GM19025 (cell line): ENCODE measurements at regions not wholly inside any gene's neighbourhood (a gene's known extent, or its start where the extent isn't known, plus 50 kb on each side); places are given as distances from the start of the nearest gene placed in this dataset.
"Not testable (repeated sequence)": the region's sequence is repeated elsewhere in the genome, so short reads cannot be mapped to it uniquely, and the experiment has no call there.

Experiments used
- ATAC-seq: cut with Tn5 transposase; IDR thresholded peaks from one replicate; pipeline ENCODE4 v1.9.1; 2021; ENCODE audit warnings: mild to moderate bottlenecking, low read depth, moderate library complexity; ENCODE audit not compliant: unreplicated experiment

DNA sequence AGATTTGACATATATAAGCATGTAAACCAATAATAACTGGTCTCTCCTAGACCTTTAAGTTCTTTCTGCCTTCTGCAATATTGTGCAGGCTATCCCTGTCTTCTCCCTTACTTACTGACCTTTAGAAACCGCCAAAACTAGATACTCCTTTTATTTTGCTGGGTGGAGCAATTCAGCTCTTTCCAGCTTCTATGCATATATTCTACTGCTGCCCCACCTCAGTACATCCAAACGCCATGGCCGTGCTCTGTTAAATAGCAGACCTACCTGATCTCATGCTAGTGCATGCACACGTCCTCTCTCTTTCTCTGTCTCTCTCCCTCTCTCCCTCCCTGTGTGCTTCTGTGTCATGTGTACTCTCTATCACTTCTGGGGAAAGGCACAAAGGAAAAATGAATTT lies 76.7 kb upstream of the CAPRIN1 start:
- no peak for ATAC-seq

DNA sequence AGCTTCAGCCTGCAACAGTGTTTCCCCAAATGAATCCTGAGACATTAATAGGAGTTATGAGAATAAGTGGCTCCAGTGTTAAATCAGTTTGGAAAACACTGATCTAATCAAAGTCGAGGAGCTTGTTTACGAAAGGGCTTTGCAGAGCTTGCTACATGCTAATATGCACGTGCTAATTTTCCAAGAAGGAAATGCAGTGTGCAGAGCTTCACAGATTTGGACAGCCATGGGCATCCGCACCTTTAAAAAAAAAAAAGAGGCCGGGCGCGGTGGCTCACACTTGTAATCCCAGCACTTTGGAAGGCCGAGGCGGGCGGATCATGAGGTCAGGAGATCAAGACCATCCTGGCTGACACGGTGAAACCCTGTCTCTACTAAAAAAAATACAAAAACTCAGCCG lies 79.7 kb upstream of the LMO2 start:
- ATAC-seq, result not testable (repeated sequence)

DNA sequence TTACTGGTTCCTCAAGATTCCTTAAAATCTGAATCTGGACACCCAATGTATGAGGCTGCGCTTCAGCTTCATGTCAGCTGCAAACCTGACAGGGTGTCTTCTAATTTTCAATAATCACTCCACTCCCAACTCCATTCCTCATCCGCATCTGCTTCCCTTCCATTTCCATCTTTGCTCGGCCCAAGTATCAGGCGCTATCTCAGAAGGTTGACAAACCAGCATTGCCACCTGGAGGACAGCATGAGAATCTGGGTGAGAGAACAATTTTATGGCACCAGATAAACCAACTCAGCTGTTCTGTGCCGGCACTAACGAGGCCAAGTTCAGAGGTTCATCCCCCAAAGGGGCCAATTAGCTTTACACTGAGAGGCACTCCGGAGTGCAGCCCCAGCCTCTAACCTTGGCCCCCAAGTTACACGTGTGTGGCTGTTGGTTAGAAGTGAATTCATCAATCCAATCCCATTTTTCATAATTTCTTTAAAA lies 79.1 kb upstream of the LMO2 start:
- ATAC-seq, result no peak

DNA sequence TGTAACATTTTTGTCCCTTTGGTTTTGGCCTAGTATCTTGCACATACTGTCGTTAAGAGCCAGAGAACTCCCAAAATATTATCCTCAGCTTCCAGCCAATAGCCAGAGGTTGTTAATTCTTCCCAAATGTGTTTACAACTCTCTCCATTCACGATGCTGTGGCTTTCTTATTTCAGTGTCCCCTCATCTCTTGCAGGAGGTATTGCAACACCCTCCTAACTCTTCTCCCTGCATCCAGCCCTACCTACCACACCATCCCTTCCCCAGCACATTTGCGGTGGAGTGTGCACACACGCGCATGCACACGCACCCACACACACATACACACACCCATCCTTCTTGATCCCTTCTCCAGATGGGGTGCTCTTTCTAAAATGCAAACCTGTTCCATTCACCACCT lies 75.6 kb upstream of the LMO2 start:
- no peak for ATAC-seq

DNA sequence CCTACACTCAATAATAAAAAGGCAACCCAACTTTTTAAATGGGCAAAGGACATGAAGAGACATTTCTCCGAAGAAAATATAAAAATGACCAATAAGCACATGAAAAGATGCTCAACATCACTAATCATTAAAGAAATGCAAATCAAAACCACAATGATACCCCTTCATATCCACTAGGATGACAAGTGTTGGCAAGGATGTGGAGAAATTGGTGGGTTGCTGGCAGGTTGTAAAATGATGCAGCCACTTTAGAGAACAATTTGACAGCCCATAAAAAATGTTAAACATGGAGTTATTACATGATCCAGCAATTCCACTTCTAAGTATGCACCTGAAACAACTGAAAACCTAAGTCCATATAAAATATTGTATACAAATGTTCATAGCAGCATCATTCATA lies 73.2 kb upstream of the LMO2 start:
- no peak for ATAC-seq

DNA sequence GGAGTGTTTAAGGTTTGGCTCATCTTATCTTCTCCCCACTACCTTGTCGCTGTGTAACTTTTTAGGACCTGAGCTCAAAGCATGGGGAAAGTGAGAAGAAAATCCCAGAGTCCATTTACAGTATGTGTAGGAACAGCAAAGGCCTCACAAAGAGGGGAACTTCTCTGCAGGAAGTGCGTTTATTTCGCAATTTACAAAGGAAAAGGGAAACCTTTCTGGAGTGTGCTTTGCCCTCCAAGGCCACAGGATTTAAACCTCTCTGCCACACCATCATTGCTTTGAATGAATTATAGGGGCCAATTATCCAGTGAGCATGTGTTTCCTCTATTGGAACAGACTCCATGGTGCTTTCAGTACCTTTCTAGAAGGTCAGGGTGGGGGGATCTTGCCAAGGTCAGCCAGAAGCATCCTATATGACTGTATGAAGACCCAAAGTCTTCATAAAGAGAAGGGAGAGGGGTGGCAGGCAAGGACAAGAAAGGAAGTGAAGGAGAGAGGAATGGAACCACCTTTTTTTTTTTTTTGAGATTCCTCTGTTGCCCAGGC lies 68.1 kb upstream of the LMO2 start:
- no peak for ATAC-seq

DNA sequence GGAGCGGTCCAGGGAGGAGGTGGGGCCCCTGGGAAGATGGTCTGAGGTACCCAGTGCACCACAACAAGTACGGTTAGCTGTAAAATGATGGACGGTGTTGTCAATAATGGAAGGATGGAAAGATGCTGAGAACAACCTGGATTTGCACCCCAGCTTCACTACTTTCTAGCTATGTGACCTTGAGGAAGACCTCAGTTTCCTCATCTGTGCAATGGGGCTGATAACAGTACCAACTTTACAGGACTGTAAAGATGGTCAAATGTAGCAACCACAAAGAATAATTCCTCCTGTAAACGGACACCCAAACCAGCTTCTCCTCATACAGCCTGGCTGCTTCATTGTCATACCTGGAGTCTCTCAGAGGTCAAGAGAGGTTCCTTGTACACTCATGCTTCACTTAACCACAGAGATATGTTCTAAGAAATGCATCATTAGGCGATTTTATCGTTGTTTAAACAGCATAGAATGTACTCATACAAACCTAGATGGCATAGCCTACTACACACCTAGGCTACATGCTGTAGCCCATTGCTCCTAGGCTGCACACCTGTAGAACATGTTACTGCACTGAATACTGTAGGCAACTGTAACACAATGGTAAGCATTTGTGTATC lies 65.5 kb upstream of the LMO2 start:
- ATAC-seq, result no peak

DNA sequence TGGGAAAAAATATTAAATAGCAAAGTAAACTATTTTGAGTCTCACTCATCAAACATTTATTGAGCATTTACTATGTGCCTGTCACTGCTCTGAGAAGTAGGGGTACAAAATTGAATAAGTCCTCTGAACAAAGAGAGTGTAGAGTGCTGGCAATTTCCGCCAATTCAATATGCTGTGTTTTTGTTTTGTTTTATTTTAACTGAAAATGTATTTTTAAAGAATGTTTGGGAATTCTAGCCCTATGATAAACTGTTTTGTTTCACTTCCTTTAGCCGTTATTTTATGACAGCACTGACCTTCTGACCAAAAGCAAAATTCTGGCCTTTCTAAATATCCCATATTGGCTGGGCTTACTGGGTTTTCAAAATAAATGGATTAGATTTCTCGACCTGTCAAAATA lies 64.7 kb upstream of the LMO2 start:
- ATAC-seq, result no peak

DNA sequence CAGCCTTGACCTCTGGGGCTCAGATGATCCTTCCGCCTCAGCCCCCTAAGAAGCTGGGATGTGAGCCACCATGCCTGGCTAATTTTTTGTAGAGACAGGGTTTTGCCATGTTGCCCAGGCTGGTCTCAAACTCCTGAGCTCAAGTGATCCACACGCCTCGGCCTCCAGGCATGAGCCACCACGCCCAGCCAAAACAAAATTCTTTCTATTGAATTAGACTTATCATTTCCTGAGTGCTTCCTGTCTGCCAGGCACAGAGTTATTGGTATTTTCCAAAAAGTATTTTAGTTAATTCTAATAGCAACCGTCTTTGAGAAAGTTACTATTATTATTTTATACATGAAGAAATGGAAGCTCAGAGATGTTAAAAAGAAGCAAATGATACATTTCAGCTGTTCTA lies 61.4 kb upstream of the LMO2 start:
- ATAC-seq, result no peak

DNA sequence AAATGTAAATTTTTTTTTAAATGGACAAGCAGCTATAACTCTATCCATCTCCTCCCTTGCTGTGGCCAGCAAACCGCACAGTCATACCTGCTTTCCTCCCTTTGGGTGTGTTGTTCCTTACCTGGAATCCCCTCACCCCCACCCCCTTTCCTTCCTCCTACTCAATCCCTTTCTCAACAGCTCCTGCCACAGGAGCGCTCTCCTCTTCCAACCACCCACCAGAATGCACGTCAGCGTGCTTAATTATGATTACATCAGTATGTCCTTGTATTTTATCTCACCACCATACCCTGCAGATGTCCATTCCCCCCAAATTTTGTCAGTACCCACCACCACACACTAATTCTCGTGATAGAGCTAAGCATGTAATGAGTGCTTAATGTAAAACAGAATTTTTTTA lies 60.9 kb upstream of the LMO2 start:
- ATAC-seq, result no peak

DNA sequence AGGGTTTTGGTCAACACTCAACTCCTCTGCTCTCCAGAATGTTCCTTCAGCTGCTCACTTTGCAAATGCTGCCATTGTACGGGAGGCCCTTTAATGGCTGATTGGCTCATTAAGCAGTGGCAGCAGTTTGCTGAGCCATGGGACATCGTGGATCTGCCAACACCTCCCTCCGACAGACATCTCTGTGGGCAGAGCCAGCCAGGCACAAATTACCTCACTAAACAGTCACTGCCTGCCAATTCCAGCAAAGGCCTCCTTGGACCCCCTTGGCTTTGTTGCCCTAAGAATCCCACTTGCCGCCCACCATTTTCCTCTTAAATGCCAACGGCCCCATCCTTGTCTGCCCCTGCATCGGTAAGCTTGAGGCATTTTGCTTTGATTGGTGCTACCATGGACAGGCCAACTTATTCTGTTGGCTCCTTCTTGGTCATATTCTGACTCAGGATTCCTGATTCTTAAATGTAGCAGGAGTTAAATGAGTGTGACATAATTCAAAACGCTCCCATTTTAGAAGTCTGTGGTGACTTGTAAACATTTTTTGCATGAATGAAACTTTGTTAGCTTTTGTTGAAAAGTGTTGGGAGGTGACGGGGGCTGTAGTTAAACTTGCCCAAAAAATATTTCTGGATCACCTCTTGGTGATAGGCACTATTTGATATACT lies 57.5 kb upstream of the LMO2 start:
- no peak for ATAC-seq

DNA sequence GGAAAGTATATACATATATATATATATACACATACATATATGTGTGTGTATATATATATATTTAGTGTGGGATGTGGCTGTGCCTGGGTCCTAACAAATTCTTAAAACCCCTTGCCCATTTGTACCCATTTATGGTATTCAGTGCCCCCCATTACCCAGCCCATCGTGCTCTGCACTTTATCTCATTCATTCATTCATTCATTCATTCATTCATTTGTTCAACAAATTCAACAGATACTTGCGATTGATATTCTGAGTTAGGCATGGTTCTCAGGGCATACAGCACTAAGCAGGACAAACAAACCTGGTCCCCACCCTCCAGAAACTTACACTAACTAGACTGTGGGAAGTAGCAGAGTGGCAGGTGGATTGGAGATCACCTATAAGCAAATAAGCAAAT lies 56.6 kb upstream of the LMO2 start:
- no peak for ATAC-seq

DNA sequence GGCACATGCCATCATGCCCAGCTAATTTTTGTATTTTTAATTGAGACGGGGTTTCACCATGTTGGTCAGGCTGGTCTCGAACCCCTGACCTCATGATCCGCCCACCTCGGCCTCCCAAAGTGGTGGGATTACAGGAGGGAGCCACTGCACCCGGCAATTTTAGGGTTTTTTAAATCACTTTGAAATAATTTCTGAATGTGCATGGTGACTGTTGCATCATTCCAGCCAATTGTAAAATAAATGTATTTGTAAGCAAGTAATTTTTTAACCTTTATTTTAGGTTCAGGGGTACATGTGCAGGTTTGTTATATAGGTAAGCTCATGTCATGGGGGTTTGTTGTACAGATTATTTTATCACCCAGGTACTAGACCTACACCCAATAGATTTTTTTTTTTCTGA lies 56.0 kb upstream of the LMO2 start:
- not testable (repeated sequence) for ATAC-seq

DNA sequence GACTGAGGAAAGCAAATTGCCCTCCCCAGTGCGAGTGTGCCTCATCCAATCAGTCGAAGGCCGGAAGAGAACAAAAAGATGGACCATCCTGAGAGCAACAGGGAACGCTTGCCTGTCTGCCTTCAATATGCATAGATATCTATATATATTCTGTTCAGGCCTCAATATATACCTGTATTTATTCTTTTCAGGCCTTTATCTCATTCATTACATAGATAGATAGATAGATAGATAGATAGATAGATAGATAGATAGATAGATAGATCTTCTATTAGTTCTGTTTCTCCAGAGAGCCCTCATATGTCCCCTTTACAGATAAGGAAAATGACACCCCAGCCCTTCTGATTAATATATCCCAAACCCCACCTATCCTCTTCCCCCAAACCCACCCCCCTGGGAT lies 55.1 kb upstream of the LMO2 start:
- ATAC-seq, result no peak

DNA sequence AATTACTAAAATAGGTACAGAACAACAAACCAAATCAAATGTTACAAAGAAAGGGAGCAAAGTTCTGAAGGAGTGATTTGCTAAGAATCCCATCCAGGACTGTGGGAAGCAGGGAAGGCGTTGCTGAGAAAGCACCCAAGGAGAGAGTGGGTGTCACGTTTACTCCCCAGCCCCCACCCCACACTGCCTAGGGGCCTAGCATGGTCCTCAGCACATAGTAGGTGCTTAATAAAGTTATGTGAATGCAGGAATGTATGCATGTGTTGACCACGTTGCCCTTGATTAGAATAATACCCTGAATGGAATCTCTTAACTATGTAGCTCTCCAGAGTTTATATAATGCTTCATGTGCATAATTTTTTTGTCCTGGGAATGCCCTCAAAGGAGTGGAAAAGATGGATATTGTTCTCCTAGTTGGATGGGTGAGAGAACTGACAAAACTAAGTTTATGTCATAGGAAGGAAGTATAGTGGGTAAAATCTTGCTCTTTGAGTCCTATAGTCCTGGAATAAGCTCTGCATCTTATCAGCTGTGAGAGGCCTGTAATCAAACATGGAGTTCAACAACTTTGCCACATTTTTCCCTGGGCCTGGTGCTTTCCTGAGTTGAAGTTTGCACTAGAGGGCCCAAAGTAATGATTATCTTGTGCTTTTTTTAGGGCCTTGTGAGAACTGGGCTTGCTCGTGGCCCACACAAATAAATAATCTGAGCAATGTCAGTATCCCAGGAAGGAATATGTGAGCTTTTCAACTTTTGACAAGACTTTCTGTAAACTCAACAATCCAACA lies 53.8 kb upstream of the LMO2 start:
- ATAC-seq, result no peak

DNA sequence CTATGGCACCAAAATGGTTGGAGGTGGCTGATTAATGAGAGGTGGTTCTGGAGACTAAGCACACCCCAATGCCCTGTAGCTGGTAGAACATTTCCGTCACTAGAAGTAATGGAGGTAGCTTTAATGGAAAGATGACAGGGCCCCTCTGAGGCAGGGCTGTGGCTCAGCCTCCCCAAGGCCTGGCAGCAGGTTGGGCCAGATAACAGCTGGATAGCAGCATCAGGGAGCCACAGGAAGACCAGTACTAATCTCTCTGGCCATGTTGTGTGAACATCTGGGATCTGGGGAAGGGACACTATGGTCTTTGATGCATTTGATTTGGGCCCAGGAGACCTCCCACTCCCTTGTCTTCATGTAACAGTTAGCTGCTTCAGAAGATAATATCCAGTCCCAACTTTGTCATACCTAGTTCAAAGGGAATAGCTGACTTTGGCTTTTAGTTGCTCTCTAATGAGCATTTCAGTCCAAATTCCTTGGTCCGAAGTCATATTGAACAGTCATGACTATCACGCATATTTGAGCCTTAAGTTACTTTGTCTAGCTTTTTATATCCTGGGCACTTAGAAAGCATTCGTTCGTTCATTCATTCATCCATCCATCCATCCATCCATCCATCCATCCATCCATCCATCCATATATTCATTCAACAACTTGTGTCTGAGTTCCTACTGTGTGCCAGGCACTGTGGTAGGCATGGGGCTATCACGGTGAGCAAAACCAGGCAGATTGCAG lies 53.0 kb upstream of the LMO2 start:
- ATAC-seq, result no peak

DNA sequence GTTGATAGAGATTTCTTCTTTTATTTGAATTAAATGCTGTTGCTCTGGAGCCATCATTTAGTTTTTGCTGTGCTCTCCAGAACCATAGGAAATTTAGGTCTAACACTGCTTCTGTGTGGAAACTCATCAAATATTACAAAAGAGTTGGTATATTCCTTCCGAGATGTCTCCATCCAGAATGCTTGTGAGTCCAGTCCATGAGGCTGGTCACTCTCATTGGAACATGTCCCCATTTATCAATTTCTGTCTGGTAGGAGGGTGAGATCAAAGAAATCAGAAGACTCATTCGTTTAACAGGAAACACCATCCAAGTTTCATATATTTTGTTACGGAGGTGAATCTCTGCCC lies 52.4 kb upstream of the LMO2 start:
- ATAC-seq, result no peak

DNA sequence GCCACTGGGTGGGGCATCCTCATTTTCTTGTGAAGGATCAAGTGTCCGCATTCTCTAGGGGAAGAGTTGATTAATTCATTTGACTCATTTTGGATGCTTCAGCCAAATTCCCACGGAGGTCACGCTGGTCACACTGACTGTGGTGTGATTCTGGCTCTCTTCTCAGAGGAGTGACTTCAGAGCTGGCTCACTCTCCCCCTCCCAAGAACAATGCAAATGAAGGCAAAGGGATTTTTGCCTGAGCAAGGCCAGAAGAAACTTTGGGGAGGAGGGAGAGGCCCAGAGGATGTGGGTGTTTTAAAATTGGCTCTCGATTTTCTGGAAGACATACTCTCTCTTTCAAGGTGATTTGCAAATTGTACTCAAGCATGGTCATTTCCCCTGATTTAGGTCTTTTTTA lies 51.1 kb upstream of the LMO2 start:
- ATAC-seq, result peak; percentile 51

DNA sequence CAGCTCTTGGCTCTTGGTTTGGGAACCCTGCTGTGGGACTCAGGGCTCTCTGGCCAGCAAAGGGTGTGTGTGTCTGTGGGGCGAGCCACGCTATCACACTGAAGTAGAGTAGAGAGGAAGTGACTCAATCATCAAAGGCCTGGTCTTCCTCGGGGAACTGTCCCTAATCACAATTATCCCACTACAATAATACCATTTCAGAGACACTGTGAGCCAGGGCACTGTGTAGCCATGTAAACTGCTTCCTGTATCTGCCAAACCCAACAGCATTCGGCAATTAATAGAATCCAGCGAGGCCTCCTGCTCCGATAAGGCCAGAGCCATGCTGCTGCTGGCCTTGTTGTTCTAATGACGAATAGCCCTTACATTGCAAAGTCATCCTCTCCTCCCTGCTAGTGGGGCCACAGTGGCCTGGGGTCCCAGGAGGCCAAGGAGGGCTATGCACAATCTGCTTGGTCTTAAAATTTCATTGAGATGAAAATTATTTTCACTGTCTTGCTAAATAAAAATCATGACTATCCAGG lies 49.8 kb upstream of the LMO2 start:
- ATAC-seq, result no peak
